ENCODE measurements at regions not wholly inside any gene's neighbourhood (a gene's known extent, or its start where the extent isn't known, plus 50 kb on each side); places are given as distances from the start of the nearest gene placed in this dataset.
"Not testable (repeated sequence)": the region's sequence is repeated elsewhere in the genome, so short reads cannot be mapped to it uniquely, and the experiment has no call there.

- no peak for DNase-seq (ENCODE audit: low read depth)
Measured at GRCh38 chr9:85077944-85078343, 408.4 kb downstream of the NTRK2 start.

- DNase-seq (ENCODE audit: low read depth) = not testable (repeated sequence)
Measured at GRCh38 chr9:85077146-85077545, 407.6 kb downstream of the NTRK2 start.

Data from activated gamma-delta T cell treated with anti-CD3 and anti-CD28 coated beads, Interleukin-2, amount 50 U/mL, for 16 hours (primary cell).